Brain microvascular endothelial cell (primary cell): ENCODE measurements at regions not wholly inside any gene's neighbourhood (a gene's known extent, or its start where the extent isn't known, plus 50 kb on each side); places are given as distances from the start of the nearest gene placed in this dataset.

ENCODE experiments used
- DNase-seq: peaks from one replicate; pipeline ENCODE4 v3.0.0-alpha.2; 2020
- H3K27ac ChIP-seq: fragments of 250-450 bp; sonication (Bioruptor Pico); 2 replicates; pipeline ENCODE4 v1.5.1; 2020; ENCODE audit warnings: mild to moderate bottlenecking, moderate library complexity
- H3K27me3 ChIP-seq: fragments of 250-450 bp; sonication (Bioruptor Pico); replicated peaks from 2 replicates; pipeline ENCODE4 v1.5.1; 2020; ENCODE audit warnings: mild to moderate bottlenecking
- H3K36me3 ChIP-seq: fragments of 250-450 bp; sonication (Bioruptor Pico); replicated peaks from 2 replicates; pipeline ENCODE4 v1.5.1; 2020; ENCODE audit warnings: mild to moderate bottlenecking
- H3K4me3 ChIP-seq: 2 replicates; pipeline ENCODE4 v1.5.1; 2011; ENCODE audit warnings: low read depth, mild to moderate bottlenecking, control low read depth, low read length, moderate library complexity
- CTCF ChIP-seq: IDR thresholded peaks from 2 replicates; pipeline ENCODE4 v1.5.1; 2011; ENCODE audit warnings: low read depth, mild to moderate bottlenecking, moderate library complexity, low read length, control low read depth, inconsistent platforms; ENCODE audit errors: missing control alignments
- in situ Hi-C: cut with HindIII; loops from 2 replicates; pipeline ENCODE4 v1.10.0; 2017; ENCODE audit warnings: low sequenced_read_pairs, low pct_ligation_motif_present

GRCh38 chr16:66008136-66008535 is 358.4 kb upstream of the CDH5 start:
- TF ChIP-seq CTCF: no peak
- H3K4me3 ChIP-seq: no peak overlapping the region
- no peaks in the 10 kb centered on the region for H3K27me3 ChIP-seq
- no peak for DNase-seq
- H3K36me3 ChIP-seq: no peaks in the 10 kb centered on the region
- in situ Hi-C loops: no loop called here
- H3K27ac ChIP-seq: peak overlapping the region; percentile 4

DNA sequence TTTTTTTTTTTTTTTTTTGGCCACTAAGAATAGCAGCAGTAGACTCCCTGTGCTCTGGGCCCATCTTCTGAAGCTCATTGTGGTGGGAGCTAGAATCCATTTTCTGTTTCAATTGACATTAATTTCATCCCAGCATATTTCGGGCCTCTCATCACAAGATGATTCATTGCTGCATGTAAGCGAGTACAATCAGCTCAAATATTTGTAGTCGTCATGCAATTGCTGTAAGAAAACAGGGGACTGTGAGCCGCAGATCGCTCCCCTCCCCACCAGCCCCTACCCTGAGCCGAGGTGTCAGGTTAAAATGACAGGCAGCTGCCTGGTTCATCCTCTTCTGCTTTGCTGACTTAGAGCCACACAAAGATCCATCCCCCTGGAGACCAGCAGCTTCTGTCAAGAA is 358.8 kb upstream of the CDH5 start:
- Histone ChIP-seq H3K36me3 (no peaks in the 10 kb centered on the region), H3K4me3 (no peak overlapping the region), H3K27me3 (no peaks in the 10 kb centered on the region), H3K27ac (peak overlapping the region; percentile 4)
- peak; percentile 91 for DNase-seq
- no peak for TF ChIP-seq CTCF
- in situ Hi-C loops: no loop called here

DNA sequence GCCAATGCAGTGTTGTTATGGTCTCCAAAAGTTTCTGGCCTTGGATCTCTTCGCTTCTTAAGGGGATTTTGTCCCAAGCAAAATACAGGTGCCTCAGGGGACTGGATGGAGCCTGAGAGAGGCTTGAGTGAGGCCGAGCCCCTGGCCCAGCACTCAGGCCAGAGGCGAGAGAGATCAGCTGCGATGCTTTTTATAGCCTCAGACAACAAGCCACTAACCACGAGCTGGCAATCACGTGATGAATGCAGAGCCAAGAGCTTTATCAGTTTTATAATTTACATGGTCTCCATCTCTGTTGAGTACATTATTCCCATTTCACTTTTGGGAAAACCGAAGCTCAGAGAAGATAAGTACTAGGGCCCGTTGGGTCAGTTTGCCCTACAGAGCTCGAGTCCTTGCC is 360.0 kb upstream of the CDH5 start:
- TF ChIP-seq CTCF: no peak
- H3K27ac ChIP-seq: no peak overlapping the region
- no peaks in the 10 kb centered on the region for H3K36me3 ChIP-seq
- H3K27me3 ChIP-seq: no peaks in the 10 kb centered on the region
- H3K4me3 ChIP-seq: no peak overlapping the region
- in situ Hi-C loops: no loop called here
- no peak for DNase-seq

DNA sequence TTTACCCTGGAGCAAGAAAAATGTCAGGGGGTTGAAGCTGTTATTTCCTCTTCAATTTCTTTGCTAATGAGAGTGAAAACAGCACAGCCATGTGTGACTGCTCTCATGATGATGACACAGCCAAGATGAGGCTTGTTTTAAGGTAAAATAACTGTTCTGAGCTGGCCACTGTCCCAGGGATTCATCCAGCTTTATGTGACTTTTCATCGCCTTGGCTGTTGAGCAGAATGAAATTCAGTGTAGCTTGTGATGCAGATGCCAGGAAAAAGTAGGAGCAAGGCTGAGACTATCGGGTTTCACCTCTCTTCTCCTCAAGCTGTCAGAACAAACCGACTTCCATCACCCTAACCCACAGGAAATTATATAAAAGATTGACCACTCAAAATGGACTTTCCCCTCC is 361.8 kb upstream of the CDH5 start:
- no peak for TF ChIP-seq CTCF
- in situ Hi-C loops: no loop called here

GRCh38 chr16:66003201-66003600 is 363.3 kb upstream of the CDH5 start:
- H3K36me3 ChIP-seq: no peaks in the 10 kb centered on the region
- H3K27me3 ChIP-seq: peaks cover 3% of the 10 kb centered on the region
- no peak overlapping the region for H3K4me3 ChIP-seq
- no peak for TF ChIP-seq CTCF
- no peak overlapping the region for H3K27ac ChIP-seq
- DNase-seq: no peak
- in situ Hi-C loops: no loop called here

More for the DNA sequence above, 361.8 kb upstream of the CDH5 start:
- H3K27me3 ChIP-seq: peaks cover 3% of the 10 kb centered on the region
- DNase-seq: no peak
- H3K4me3 ChIP-seq: no peak overlapping the region
- no peak overlapping the region for H3K27ac ChIP-seq
- no peaks in the 10 kb centered on the region for H3K36me3 ChIP-seq

DNA sequence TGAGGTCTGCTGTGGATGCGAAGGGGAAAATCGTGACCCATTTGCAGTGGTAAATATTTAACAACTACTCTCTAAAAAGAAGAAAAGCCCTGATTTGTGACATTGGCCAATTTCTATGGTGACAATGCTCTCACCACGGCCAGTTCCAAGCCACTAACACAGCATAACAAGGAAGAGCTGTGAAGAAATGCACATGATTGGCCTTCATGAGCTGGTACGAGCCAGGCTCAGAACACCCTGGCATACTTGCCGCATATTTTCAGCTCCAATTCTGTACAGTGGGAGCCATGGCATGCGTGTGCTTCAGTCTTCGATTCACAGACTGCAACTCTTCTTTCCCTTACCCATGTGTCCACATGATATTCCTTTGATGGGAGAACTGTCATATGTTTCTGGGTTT is 363.9 kb upstream of the CDH5 start:
- DNase-seq: no peak
- Histone ChIP-seq H3K36me3 (no peaks in the 10 kb centered on the region), H3K27me3 (peaks cover 3% of the 10 kb centered on the region), H3K27ac (no peak overlapping the region), H3K4me3 (no peak overlapping the region)
- TF ChIP-seq CTCF: no peak
- in situ Hi-C loops: no loop called here
